HG02642 (cell line): ENCODE measurements at regions not wholly inside any gene's neighbourhood (a gene's known extent, or its start where the extent isn't known, plus 50 kb on each side); places are given as distances from the start of the nearest gene placed in this dataset.
A peak's percentile ranks its signal among the peaks of the same experiment; 100 is the strongest.
"Not testable (repeated sequence)": the region's sequence is repeated elsewhere in the genome, so short reads cannot be mapped to it uniquely, and the experiment has no call there.

ENCODE experiments used
- ATAC-seq: cut with Tn5 transposase; IDR thresholded peaks from one replicate; pipeline ENCODE4 v1.9.1; 2021; ENCODE audit warnings: mild to moderate bottlenecking; ENCODE audit not compliant: unreplicated experiment, poor library complexity

DNA sequence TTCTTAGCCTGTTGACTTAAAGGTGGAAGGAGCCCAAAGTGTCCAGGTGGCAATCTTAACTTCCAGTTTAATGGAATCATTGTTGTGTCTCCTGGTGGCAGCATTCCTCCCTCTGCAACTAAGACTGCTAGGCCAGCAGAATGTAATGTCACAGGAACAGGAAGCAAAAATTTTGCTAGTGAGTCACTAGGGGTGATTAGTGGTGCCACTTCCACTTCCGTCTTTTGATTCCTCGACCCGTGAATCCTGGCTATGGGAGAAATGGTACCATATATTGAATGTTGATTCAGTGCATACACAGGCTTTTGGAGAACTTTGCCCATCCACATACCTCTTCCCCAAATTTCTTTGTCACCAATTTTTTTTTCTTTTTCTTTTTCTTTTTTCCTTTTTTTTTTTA lies 661.4 kb downstream of the TAF11L14 start:
- not testable (repeated sequence) for ATAC-seq

DNA sequence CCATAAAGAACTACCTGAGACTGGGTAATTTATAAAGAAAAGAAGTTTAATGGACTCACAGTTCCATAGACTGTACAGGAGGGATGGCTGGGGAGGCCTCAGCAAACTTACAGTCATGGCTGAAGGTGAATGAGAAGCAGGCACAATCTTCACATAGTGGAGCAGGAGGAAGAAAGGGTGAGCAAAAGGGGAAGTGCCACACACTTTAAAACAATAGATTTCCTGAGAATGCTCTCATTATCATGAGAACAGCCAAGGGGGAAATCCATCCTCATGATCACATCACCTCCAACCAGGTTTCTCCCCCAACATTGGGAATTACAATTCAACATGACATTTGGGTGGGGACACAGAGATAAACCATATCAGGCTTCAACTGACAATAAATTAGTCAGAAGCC lies 664.9 kb downstream of the TAF11L14 start:
- no peak for ATAC-seq

DNA sequence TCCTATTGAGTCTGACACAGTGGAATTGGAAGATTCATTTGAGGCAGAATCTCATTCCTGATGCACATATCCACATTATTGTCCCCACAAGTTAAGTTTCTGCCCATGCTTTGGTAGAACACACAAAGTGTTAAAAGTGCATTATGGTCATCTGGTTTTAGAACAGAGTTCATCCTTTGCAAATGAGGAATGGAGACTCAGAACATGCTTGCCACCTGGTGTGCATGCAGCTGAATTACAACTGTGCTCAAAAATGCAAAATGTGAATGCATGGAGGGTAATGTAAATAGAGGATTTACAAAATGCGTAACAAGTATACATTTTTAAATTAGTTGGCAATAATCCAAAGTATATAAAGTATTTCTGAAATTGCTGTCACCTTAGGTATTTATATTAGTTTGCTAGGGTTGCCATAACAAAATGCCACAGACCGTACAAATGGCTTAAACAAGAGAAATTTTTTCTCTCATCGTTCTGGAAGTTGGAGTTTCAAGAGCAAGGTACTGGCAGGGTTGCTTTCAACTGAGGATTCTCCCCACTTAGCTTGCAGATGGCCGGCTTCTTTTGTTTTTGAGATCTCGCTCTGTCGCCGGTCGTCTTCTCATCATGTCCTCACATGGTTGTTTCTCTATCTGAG lies 671.1 kb downstream of the TAF11L14 start:
- ATAC-seq: peak; percentile 67

DNA sequence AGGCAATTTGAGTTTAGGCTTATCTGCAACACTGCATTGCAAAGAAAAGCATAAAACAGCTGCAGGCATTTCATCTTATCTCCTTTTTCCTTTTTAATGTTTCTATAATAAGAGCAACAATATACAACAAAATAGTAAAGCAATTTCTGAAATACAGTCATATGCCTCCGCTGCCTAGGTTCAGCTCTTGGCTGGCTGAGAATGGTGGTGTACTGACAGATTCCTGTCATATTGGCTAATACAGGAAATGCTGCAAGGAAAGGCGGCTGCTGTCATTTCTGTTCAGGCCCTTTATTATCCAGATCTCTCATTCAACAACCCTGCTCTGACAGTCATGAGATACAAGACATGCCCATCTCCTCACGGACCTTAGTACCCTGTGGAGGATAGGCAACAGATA lies 677.0 kb downstream of the TAF11L14 start:
- no peak for ATAC-seq

DNA sequence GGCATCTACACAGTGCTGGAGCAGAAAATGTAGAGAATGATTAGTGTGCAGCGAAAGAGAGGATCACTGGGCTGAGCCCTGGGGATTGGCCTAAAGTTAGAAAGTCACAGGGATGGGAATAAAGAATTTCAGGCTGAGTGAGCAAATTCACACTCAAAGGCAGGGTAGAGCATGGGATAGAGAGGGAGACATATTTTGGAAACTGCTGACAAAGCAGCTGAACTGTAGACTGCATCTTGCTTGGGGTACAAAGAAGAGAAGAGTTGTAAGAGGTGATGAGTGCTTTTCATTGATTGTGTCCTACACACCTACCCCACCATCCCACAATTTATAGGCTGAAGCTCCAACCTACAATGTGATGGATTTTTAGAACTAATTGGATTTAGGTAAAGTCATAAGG lies 677.8 kb downstream of the TAF11L14 start:
- no peak for ATAC-seq

DNA sequence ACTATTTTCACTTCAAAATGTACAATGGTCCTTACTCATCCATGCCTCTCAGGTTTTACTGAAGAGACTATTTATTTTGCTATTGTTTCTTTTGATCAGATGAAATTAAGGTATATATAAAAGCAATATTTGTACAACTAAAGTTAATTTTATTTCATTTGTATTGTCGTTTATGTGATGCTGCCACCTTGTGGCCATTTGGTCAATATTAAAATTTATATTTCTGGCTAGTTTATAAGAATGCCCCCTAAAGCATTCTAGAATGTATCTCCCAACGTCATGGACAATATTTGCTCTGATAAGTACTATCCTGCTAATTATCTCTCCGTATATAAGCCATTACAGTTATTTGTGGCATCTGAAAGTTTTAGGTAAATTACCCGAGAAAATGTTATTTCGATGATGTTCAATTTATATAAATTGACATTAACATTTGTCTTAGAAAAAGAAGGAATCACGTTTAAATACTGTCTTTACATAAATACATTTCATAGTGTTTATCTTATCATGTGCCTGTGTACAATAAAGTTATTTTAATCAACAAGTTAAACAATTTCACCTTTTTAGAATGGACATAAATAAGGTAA lies 680.0 kb downstream of the TAF11L14 start:
- ATAC-seq: no peak

DNA sequence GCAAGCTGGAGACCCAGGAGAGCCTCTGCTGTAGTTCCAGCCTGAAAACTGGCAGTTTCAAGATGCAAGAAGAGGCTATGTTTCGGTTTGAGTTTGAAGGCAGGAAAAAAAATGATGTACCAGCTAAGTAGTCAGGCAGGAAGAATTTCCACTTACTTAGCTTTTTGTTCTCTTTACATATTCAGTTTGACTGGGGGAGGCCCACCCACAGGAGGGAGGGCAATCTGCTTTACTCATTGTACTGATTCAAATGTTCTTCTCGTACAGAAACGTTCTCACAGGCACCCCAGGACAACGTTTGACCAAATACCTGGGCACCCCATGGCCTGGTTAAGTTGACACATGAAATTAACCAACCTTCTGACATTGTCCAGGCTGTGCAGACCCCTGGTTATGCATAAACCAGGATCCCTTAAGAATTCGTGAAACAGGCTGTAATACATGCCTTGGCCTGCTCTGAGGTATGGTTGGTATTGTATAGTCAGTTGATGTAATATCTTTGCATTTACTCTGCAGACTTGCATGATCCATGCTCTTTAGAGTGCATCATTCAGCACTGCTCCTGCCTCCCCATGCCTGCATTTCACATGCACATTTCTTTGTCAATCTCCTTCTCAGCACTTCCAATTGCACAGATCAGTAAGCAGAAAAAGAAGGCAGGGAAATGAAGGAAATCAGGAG lies 687.1 kb downstream of the TAF11L14 start:
- ATAC-seq: no peak

DNA sequence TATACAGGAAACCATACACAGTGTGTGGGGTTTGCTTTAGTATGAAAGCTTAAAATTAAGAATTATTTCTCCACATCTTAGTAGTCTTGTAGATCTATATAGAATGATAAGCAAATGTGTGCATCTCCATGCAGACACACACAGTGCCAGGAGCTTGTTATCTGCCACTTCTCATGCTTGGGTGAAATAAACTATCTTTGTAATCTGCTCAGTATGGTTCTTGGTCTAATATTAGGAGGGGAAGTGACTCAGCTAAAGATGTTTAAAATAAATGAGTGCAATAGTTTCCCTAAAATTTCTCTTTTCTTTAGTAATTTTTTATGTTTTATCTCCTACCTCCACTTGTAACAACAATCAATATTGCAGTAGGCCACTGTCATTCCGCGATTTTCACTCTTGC lies 689.6 kb downstream of the TAF11L14 start:
- ATAC-seq: no peak

DNA sequence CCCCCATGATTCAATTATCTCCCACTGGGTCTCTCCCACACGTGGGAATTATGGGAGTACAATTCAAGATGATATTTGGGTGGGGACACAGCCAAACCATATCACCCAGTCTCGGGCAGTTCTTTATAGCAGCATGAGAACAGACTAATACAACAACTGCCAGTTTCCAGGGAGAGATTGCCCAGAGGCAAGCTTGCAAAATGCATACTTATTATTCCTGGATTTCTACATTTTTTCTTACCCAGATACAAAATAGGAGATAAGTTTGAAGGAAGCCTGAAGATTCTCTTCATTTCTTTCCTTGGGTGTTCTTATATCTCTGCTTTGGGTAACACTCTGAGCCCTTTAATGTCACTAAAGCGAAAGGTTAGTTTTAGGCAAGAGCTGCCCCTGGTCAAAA lies 691.2 kb downstream of the TAF11L14 start:
- no peak for ATAC-seq

DNA sequence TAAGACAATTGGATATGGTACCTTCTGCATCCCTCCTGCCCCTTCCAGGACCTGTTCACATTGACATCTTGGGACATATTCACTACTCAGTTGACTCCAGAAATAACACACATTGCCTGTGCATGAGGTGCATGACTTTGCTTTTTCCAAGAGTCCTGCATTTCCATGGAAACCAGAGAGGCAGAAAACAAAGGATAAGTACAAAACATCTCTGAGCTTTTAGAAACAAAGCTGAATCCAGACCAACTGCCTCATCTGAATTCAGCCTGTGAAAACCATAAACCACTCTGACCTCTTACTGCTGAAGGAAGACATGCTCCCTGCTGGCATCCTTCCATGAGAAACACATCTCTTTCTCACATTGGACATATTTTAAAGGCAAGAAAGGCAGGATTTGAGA lies 695.1 kb downstream of the TAF11L14 start:
- ATAC-seq: no peak

DNA sequence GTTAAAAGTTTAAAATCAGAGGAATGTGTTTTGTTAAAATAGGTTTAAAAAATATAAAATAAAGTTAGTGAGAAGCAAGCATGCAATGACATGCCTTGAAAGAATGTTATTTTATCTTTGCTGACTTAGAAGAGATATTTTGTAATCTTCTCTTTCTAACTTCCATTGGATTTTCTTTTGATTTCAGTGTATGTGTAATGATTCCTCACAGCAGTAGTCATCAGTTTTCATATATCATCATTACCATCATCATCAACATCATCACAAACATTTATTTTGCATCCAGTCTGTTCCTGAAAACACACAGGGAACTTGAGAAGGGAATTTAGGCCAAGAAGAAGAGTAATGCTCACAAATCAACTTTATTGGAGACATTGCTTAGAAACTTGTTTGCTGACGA lies 699.6 kb downstream of the TAF11L14 start:
- ATAC-seq: no peak

DNA sequence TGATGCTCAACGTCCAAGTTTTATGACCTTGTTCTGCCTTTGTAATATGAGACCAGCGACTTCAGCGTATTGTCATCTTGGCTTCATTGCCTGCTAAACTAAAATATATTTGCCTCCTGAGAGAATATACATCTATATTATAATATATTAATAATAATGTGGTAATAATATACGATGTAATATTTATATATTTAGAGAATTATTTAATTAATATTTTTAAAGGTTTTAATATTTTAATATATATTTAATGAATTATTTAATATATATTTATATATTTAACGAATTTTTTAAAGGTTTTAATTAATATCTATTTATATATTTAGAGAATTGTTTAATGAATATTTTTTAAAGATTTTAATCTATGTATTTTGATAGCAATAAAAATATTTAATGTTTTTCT lies 700.7 kb downstream of the TAF11L14 start:
- ATAC-seq: no peak

DNA sequence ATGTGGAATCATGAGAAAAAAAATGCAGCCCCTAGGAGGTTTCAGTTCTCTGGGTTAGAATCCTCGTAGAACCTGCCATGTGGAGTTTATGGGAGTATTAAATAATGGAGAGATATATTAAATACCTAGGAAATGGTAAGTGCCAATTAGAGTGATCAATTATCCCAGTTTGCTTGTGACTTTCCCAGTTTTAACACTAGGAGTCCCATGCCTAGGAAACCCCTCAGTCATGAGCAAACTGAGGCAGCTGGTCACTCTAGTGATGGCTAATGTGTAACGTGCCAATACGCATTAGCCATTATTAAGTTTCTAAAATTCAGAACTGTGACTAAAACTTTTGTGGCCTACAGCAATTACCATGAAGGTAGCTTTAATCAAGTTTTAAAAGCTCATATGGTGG lies 720.6 kb downstream of the TAF11L14 start:
- no peak for ATAC-seq

DNA sequence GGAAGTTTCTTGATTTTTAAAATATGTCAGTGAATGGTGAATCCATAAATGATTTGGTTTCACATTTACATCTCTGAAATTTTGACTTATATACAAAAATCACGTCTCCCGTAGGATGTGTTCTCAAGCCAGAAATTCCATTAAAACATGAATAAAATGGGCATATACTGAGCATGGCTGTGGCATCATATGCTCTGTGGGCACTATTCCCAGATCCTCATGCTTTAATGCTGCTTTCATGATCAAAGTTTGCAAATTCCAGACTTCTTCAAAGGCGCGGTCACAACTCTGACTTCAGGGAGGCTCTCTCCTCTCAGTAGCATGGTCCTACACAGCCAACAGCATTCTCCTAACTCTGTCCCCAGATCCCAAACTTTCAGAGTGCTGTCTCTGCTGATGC lies 723.2 kb downstream of the TAF11L14 start:
- no peak for ATAC-seq

DNA sequence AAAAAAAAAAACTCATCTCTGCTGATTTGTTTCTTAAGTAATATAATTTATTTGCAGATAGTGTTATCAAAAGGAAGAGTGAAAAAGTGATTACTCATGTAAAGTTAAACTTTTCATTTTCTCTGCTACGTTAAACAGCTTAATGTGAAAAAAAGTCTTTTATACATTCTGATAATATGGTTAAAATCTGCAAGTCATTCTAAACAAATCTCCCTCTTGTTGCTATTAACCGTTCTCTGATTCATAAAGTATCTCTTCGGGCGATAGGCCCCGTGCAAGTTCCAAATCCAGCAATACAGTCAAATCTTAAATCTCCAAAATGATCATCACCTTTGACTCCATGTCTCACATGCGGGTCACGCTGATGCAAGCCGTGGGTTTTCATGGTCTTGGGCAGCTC lies 732.0 kb downstream of the TAF11L14 start:
- ATAC-seq: no peak

DNA sequence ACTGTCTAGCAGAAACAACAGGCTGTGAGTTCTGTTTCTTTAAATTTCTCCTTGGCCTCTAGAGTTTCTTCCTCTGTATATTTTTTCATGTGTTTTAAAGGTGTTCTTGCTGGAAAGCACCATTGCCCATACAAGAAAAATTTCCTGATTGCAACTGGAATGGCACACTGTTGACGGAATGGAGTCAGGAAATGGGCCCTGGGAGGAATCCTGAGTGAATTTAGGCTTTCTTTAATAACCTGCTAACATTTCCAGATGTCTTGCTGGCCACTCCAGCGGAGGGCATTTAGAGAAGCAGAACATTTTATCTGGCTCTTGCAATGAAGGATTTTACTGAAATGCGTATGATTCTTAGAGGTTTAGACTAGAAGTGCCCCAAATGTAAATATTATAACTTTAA lies 736.3 kb downstream of the TAF11L14 start:
- ATAC-seq: no peak

DNA sequence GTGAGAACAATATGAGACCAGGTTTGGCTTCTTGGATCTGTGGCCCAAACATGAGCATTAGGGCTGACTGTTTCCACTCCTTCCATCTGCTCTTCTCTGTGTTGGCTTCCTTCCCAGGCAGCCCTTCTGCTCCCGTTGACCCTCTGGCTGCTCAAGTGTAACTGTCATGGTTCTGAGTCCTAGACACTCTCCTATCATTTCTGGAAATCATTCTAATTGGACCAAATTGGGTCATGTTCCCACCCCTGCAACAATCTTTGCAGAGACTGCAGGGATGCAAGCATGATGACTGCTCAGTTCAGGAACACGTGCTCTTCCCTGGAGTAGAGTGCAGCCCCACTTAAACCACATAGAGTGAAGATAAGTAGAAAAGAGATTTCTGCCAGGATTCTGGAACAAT lies 741.4 kb downstream of the TAF11L14 start:
- no peak for ATAC-seq

DNA sequence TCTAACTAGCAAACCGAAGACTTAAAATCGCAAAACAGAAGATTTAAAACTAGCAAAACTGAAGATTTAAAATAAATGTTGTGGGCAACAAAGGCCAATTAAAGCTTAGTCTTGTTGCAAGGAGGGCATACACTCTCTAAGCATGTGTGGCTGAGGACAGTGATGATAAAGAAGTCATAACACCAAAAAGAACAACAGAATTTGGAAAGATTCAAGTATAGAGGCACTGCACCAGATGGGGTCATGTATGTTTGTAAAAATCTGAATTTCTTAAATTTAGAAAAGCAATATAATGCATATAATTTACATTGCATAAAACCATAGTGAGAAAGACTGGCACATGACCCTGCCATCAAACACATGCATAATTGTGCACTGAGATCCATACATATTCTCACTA lies 743.8 kb downstream of the TAF11L14 start:
- ATAC-seq: no peak

DNA sequence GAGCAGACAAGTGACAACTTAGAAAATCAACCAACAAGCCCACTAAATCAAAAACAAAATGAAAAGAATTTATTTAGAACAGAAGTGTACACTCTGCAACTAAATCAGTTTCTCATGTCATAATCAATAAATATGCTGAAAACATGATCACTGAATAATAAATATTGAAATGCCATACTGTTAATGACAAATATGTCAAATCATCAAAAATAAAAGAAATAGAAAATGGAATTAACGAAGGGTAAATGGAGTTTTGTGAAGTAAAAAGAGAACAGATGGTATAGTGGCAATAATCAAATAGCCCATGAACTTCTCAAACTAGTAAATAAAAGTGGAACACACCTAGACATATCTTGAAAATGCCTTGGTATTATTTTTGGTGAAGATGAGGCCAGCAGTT lies 744.9 kb downstream of the TAF11L14 start:
- ATAC-seq: no peak

DNA sequence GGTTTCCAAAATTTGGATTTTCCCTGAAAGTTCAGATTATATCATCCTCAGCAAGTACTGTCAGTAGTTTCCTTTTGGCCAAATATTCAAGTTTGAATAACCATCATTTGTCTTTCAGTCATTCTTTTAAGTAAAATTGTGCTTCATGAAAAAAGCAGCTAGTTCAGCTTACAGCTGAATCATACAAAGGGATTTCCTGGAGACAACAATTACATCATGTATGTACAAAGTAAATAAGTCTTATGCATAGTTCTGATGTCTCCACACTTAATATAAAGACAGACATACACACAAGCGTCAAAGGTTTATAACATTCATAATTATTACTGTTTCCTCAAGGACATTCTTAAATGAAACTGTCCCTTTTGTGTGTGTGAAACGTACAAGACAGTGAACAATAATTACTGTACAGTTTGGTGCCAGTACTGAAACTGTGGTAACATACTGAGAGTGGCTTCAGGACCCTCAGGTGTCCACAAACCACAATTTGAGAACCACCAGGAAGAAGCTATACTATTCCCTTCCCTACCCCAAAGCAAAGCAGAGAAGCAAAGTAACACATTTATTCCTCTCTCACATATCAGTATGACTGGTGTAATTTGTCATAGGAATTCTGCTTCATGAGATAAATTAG lies 746.6 kb downstream of the TAF11L14 start:
- no peak for ATAC-seq

DNA sequence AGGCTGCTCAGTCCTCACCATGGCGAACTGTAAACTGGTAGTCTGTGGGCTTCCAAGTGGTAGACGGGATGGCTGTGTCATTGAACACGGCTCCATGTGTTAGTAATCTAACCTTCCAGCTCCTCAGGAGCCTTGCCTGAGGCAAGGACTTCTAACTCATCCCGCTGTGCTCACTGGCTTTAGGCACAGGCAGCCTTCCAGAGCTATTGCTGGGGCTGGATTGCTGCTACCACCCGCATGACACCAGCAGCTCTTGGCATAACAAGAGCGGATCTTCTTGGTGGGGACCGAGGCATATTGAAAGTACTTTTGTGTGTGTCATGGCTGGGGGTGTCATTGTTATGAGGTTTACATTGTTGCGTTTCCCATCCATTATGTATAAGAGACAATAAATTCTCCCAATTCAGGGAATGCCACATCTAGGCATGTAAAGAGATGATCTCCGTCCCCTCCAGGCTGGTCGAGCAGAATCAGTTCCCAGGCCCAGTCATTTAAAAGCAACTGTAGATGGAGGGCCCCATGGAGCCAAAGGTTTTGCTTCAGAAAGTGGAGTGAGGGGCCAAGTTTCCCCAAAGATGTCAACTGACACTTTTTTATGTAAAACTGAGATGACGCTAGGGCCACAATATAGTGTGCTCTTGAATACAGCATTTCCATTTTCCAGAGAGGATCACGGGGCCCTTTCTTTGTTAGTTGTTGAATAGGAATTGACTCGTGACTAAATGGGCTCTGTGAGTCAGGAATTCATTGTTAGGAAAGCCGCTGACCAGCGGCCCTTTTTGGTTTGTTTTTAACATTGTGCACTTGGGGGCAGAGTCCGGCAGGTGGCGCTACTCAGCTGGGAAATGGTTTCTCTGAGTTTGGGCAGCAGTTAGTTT lies 759.5 kb downstream of the TAF11L14 start:
- ATAC-seq: peak; percentile 81
